ENCODE measurements at regions not wholly inside any gene's neighbourhood (a gene's known extent, or its start where the extent isn't known, plus 50 kb on each side); places are given as distances from the start of the nearest gene placed in this dataset.

DNA sequence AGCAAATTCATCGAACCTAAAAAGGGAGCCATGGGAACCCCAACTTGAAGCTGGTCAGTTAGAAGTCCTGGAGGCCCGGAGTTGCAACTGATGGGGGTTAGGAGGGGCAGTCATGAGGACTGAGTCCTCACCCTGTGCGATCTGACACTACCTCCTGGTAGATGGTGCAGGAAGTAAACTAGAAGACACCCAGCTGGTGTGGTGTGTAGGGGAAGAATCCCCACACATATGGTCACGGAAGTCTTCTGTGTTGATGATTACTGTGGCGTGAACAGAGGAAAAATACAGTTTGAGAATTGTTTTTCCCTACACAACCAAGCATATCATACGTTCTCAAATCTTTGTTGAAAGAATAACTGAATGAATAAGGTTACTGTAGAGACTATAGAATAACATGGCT is 164.6 kb upstream of the KCTD7 start:
- TF ChIP-seq ZNF274 (IDR thresholded peaks at IDR 0.05; ENCODE audit: low read depth, low read length) (no peak), YY1 (IDR thresholded peaks at IDR 0.05; ENCODE audit: insufficient read depth, insufficient read length) (no peak)
